Heart right ventricle (tissue), 16 donors: ENCODE measurements at regions not wholly inside any gene's neighbourhood (a gene's known extent, or its start where the extent isn't known, plus 50 kb on each side); places are given as distances from the start of the nearest gene placed in this dataset.

Experiments
- ATAC-seq, 8 donors: fragments of 200-7000 bp; cut with Tn5 transposase; one replicate each; pipeline ENCODE4 v1.9.1; 2020; ENCODE audit warnings: mild to moderate bottlenecking in 8 of 8, moderate library complexity in 8 of 8, moderate number of reproducible peaks in 1 of 8
- DNase-seq, 2 donors: peaks; one replicate each; pipeline ENCODE4 v3.0.0-alpha.2; 2020
- H3K27ac ChIP-seq, 10 donors: fragments of 200-600 bp; sonication (generic) in 2 of 10; one replicate each; pipeline versions ENCODE4 v1.5.0 to v1.8.0; 2020 to 2022; ENCODE audit warnings: mild to moderate bottlenecking in 3 of 10
- H3K27me3 ChIP-seq, 7 donors: fragments of 200-600 bp; one replicate each; pipeline ENCODE4 v1.8.0; 2021 to 2022; ENCODE audit warnings: mild to moderate bottlenecking in 2 of 7
- H3K36me3 ChIP-seq, 9 donors: fragments of 200-600 bp; sonication (generic) in 1 of 9; one replicate each; pipeline versions ENCODE4 v1.5.0 to v1.8.0; 2020 to 2022; ENCODE audit warnings: mild to moderate bottlenecking in 2 of 9
- H3K4me1 ChIP-seq, 9 donors: fragments of 200-600 bp; sonication (generic) in 1 of 9; one replicate each; pipeline versions ENCODE4 v1.5.0 to v1.8.0; 2020 to 2022; ENCODE audit warnings: mild to moderate bottlenecking in 4 of 9
- H3K4me3 ChIP-seq, 10 donors: fragments of 200-600 bp; sonication (generic) in 2 of 10; one replicate each; pipeline versions ENCODE4 v1.5.0 to v1.8.0; 2020 to 2022; ENCODE audit warnings: mild to moderate bottlenecking in 7 of 10, moderate library complexity in 2 of 10
- H3K9me3 ChIP-seq, 11 donors: fragments of 200-600 bp in 10 of 11; sonication (generic) in 2 of 11; one replicate each; pipeline versions ENCODE4 v1.5.0 to v1.8.0; 2013 to 2022; ENCODE audit warnings: mild to moderate bottlenecking in 2 of 11, control low read depth in 1 of 11, moderate library complexity in 1 of 11
- CTCF ChIP-seq, 9 donors: fragments of 200-600 bp; sonication (generic) in 2 of 9; IDR thresholded peaks; one replicate each; pipeline versions ENCODE4 v1.5.0 to v1.8.0; 2021 to 2022; ENCODE audit warnings: antibody characterized with exemption in 9 of 9, mild to moderate bottlenecking in 5 of 9, moderate library complexity in 1 of 9
- WGBS, 2 donors: extraction: QIAGEN DNeasy Blood & Tissue Kit; methylation state at CpG; one replicate each; pipeline ENCODE4 v1.1.7; 2013; ENCODE audit warnings: inconsistent platforms in 1 of 2; 5-methylcytosine and 5-hydroxymethylcytosine counted together
- intact Hi-C, 10 donors: fragments of 100-400 bp; cut with DNase I; formaldehyde crosslinking; loops; one replicate each; pipeline versions ENCODE4 v1.11.1 to v1.14.2; 2022
- donor health status: Arrhythmogenic right ventricular cardiomyopathy.
- donor health status: ischemic (EF 13 %, LVEDD 7.1; RV severe dilation, severe dysfunction).
- donor health status: healthy with polysubstance abuse.
- donor health status: DM: no; HTN: yes; CAD: no.
- donor health status: DM: no; HTN: no; CAD: no.
- donor health status: ischemic (EF 25% LVEDD 6.9; RV normal size, moderate dysfunction).
- donor health status: ischemic (EF 25% LVEDD 5.7; RV mildly dilated, moderate dysfunction).
- donor health status: healthy.
- donor health status: DM: yes; HTN: yes; CAD: no.
- donor health status: Ischemic cardiomyopathy.
- donor health status: ischemic (EF 35%, LVEDD 5.7; RV mildly dilated, moderate dysfunction).
- donor health status: nonischemic (EF 11% LVEDD 7.7; RV severe dilation, severe dysfunction).
- donor health status: DM: yes; HTN: yes; CAD: no.
- donor health status: PGD.
- donor health status: ischemic (EF 29% LVEDD 5.4; RV normal size, mild dysfunction).
- donor health status: nonischemic (EF 23%, LVEDD 6.1; RV moderate dilation, normal function).

- DNase-seq, result no peak
- Histone ChIP-seq H3K4me3 (no peak overlapping the region), H3K27me3 (no peaks in the 10 kb centered on the region), H3K9me3 (peaks cover 0 to 4% (median 0%) of the 10 kb centered on the region in 11 donors), H3K27ac (no peak overlapping the region), H3K4me1 (no peaks in the 10 kb centered on the region), H3K36me3 (no peaks in the 10 kb centered on the region)
- intact Hi-C loops, result no loop called here
- 49 to 57% methylated on average over 1 of the region's 1 CpG for WGBS, 2 donors
- ATAC-seq, result no peak
- TF ChIP-seq CTCF (IDR thresholded peaks at IDR 0.05), result no peak
Measured at GRCh38 chr18:4842751-4843150, 354.3 kb downstream of the AKAIN1 start.

GRCh38 chr18:4842287-4842686 is 354.8 kb downstream of the AKAIN1 start:
- H3K27ac ChIP-seq, result no peak overlapping the region
- DNase-seq (no peak), ATAC-seq (no peak)
- H3K4me3 ChIP-seq, result no peak overlapping the region
- intact Hi-C loops, result no loop called here
- H3K27me3 ChIP-seq, result no peaks in the 10 kb centered on the region
- H3K36me3 ChIP-seq, result no peaks in the 10 kb centered on the region
- 58 to 67% methylated on average over 2 of the region's 2 CpGs for WGBS, 2 donors
- H3K4me1 ChIP-seq, result no peaks in the 10 kb centered on the region
- peaks cover 0 to 4% (median 0%) of the 10 kb centered on the region in 11 donors for H3K9me3 ChIP-seq
- TF ChIP-seq CTCF (IDR thresholded peaks at IDR 0.05), result no peak

GRCh38 chr18:4839639-4840038 is 357.4 kb downstream of the AKAIN1 start:
- no peak for TF ChIP-seq CTCF (IDR thresholded peaks at IDR 0.05)
- Histone ChIP-seq H3K4me1 (no peaks in the 10 kb centered on the region), H3K27me3 (no peaks in the 10 kb centered on the region), H3K36me3 (no peaks in the 10 kb centered on the region), H3K4me3 (no peak overlapping the region), H3K9me3 (peaks cover 0 to 8% (median 0%) of the 10 kb centered on the region in 11 donors), H3K27ac (no peak overlapping the region)
- DNase-seq (no peak), ATAC-seq (no peak)
- intact Hi-C loops, result no loop called here

GRCh38 chr18:4836141-4836540 is 360.9 kb downstream of the AKAIN1 start:
- DNase-seq (no peak), ATAC-seq (no peak)
- H3K27me3 ChIP-seq, result no peaks in the 10 kb centered on the region
- intact Hi-C loops, result no loop called here
- WGBS, 2 donors, result 36 to 44% methylated on average over 1 of the region's 1 CpG
- H3K9me3 ChIP-seq, result peaks cover 0 to 8% (median 0%) of the 10 kb centered on the region in 11 donors
- H3K36me3 ChIP-seq, result no peaks in the 10 kb centered on the region
- no peak overlapping the region for H3K27ac ChIP-seq
- no peak for TF ChIP-seq CTCF (IDR thresholded peaks at IDR 0.05)
- H3K4me1 ChIP-seq, result no peaks in the 10 kb centered on the region
- H3K4me3 ChIP-seq, result no peak overlapping the region
